DMS53 treated with DMSO at 0.1 percent for 48 hours (cell line): ENCODE measurements at regions not wholly inside any gene's neighbourhood (a gene's known extent, or its start where the extent isn't known, plus 50 kb on each side); places are given as distances from the start of the nearest gene placed in this dataset.
"Not testable (repeated sequence)": the region's sequence is repeated elsewhere in the genome, so short reads cannot be mapped to it uniquely, and the experiment has no call there.

ENCODE experiments used
- DNase-seq: peaks from one replicate; lab custom pipeline; 2025; ENCODE audit not compliant: unreplicated experiment; lab: John Stamatoyannopoulos, UW

DNA sequence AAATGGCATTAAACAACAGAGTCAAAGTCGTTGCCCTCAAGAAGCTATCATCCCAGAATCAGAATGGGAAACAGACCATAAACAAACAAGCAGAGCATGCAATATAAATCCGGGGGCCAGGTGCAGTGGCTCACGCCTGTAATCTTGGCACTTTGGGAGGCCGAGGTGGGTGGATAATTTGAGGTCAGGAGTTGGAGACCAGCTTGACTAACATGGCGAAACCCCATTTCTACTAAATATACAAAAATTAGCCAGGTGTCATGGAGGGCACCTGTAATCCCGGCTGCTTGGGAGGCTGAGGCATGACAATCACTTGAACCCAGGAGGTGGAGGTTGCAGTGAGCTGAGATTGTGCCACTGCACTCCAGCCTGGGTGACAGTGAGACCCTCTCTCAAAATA is 249.8 kb downstream of the CYRIA start:
- not testable (repeated sequence) for DNase-seq

DNA sequence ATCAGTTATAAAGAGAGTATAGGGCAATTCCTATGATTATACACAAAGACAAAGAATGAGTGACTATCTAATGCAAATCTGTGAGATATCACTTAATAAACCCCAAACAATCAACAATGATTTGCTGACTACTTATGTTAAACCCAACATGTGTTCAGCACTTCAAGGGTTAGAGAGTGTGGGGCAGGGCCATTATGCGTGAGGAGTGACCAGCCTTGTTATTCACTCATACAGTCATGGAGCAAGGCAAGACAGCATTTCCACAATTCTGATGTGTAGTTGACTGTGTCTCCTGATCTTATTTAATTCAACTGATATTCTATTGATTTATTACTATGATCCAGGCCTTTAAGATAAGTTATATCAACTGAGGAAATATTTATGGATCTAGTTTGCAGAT is 251.7 kb downstream of the CYRIA start:
- no peak for DNase-seq

DNA sequence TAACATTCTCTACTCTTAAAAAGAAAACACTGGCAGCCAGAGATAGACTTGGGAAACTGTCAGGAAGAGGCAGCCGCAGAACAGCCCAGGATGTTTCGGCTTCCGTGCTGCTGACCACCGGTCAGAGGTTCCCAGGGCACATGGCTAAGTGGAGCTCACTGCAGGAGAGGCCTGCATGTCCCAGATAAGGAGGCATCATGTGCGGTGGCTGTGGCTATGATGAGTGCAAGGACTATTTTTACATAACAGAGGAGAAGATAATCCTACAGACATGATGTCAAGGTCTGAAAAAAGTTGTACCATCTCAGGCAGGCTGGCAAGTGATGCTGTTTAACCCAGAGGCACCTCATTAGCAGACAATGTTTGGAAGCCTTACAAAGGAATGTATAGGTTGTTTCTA is 252.3 kb downstream of the CYRIA start:
- no peak for DNase-seq

- DNase-seq, result no peak
Observed at GRCh38 chr2:16412321-16413030, 253.2 kb downstream of the CYRIA start.

- DNase-seq, result no peak
Observed at GRCh38 chr2:16411788-16412187, 253.8 kb downstream of the CYRIA start.

DNA sequence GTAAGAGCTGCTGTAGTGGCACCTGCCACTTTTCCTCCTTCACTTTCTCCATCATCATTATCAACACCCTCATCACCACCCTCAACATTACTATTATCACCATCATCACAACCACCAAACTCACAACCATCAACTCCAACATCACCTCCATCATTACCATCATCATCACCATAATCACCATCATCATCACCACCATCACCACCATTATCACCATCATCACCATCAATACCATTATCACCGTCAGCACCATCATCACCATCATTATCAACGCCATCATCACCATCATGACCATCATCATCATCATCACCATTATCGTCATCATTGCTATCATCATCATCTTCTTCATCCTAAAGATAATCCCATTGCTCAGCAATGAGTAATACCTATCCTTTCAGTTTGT is 255.8 kb downstream of the CYRIA start:
- DNase-seq, result no peak

GRCh38 chr2:16409006-16409390 is 256.6 kb downstream of the CYRIA start:
- no peak for DNase-seq

GRCh38 chr2:16408331-16409005 is 257.2 kb downstream of the CYRIA start:
- no peak for DNase-seq

DNA sequence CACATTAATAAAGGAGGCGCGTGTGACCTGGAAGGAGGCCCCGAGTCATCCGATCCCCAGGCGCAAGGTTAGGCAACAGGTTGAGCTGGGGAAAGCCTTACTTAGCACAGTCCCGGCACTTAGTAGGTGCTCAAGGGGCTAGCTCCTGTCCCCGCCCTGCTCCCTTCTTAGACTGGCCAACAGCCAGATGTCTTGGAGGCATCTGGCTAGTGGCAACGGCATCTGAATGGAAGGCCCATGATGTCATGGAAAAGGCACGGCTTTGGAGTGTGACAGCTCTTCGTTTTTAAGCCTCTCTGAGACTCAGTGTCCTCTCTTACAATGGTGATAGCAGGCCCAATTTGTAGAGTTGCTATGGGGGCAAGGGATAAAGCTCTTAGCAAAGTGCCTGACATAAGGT is 258.3 kb downstream of the CYRIA start:
- no peak for DNase-seq

DNA sequence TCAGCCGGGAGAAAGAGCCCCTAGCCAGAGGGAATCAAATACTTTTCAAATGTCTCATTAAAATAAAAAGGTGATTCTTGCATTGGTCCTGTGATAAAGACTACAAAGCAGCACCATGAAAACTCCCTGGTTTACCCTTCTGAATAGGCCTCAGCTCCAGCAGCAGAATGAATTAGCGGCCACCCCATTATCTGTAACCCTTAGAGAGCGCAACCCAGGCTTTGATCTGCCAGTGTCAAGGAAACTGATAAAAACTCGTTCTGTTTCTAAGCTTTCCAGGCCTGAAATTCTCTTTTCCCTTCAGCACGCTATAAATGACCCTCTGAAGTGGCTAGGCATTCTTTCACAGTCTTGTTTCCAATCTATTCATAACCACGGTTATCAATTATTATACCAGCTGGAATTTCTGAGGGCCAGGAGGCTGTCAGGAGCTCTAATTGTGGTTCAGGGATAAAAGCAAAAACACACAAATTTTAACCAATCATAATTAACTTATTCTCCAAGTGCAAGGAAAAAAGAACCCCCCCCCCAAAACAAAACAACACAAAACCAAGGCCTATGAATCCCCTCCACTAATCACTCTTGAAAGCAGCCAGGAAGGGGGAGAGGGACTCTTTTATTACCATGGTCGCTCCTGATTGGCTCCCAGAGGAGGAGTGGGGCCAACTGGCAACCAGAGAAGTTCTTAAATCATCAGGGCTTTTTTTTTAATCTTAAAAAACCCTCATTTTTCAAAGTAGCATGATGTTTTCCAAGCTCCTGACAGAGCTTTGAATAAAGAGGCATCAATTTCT is 258.9 kb downstream of the CYRIA start:
- DNase-seq, result no peak

DNA sequence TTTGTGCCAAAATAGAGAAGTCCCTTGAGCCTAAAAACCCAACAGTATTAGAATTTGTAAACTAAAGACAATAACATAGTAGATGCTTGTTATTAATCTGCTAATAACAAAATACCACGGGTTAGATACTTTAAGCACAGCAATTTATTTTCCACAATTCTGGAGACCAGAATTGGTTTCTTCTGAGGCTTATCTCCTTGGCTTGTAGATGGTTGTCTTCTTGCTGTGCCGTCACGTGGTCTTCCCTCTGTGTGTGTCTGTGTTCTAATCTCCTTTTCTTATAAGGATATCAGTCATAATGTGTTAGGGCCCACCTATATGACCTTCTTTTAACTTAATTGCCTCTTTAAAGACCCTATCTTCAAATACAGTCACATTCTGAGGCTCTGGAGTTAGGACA is 260.1 kb downstream of the CYRIA start:
- DNase-seq, result no peak

DNA sequence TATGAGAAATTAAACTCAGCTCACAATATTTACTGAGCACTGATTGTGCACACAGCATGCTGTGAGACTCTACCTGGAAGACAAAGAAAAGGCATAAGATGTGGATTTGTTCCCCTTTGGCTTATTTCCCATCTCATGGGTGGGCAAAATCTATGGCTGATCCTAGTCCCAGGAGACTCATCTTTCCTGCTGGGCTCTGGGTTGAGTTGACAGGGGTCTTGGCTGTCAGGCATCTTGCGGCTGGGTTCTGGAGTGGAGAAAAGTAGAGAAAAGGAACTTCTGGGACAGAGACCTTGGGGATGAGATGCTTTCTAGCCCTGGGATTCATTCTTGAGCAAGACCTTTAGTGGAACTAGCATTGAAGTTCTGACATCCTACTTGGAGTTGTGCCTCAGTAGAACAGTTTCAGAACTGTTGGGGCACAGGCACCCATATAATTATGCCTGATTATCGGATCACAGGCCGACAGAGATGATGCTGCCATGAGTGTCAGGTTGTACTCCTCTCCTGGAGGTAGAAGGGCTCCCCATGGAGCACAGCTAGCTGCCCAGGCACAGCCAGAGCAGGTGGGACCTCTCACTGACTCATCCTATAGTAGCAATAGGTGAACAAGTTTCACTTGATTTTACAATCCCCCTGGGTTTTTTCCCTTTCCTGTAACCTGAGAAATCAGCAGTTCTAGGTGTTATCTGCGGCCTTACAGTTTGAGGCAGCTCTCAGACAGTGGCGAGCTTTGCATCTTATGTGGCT is 260.9 kb downstream of the CYRIA start:
- no peak for DNase-seq

- DNase-seq, result no peak
Observed at GRCh38 chr2:16404146-16404545, 261.5 kb downstream of the CYRIA start.

- no peak for DNase-seq
Observed at GRCh38 chr2:16402891-16403290, 262.7 kb downstream of the CYRIA start.

GRCh38 chr2:16401761-16402300 is 263.8 kb downstream of the CYRIA start:
- no peak for DNase-seq

DNA sequence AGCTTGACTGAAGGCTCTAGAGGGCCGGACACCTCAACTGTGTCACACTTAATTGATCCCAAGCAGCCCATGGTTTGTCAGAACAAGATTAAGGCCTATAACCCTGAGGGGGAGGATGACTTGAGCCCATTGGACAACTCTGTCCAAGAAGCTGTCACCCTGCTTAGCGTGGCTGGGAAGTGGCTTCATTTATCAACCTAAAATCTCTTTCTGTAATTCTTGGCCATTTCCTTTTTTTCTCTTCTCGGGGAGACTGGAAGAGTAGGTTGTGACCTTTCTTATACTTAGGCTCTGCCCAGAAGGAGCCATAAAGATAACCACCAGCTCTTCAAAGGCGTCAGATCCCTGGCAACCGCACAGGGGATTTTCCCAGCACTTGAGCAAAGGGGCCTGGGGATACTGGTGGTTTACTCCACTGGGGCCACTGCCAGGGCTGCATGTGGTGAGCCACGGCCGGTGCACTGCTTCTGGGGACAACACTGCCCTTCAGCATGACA is 265.5 kb downstream of the CYRIA start:
- no peak for DNase-seq

- DNase-seq, result no peak
Observed at GRCh38 chr2:16398486-16399043, 267.1 kb downstream of the CYRIA start.

DNA sequence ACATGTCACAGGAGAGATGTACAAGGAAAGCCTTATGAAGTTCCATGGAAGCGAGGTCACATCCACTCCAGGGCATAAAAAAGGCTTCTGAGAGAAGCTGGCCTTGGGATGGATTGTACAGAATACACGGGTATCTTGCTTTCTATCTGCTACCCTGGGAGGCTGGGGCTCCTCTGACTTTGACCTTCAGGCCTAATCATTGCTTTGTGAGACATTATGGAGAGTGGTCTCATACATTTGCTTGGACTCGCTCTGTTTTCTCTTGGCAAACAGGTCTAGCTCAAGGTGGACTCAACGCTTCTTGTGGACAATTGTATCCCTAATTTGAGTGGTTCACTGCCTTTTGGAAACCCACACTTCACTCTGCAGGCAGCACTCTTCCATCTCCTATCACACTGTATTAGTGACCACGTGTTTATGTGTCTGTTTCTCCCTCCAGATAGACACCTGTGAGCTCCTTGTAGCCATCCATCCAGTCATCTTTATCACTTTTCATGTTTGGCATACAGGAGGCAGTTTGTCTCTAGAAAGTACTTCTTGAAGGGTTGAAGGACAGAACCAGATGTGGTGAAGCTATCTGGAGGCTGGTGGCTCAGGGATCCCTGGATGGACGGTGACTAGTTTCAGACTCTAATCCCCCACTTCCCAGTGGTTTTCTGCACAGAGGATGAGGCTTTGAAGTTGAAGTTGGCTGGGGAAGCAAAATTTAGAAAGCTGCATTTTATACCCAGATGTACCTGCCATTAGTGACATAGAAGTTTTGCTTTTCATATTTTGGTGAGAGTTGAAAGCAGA is 267.8 kb downstream of the CYRIA start:
- DNase-seq, result no peak

DNA sequence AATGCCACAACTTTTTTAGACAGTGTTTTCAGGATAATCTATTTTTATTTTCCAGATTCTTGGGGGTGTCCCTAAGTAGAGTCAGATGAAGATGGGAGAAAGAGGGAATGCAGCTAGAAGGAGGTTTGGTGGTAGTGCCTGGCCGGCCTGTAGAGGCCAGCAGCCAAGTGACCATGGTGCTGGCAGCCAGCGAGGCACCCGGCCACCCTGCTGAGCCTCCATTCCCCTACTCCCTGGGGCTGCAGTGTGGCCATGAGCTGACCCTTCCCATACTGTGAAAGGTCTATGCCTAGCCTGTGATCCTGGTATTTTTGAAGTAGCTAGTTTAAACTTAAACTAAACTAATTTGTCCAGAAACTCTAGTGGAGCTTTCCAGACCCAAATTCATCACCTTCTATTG is 268.6 kb downstream of the CYRIA start:
- DNase-seq, result no peak

GRCh38 chr2:16396171-16396570 is 269.5 kb downstream of the CYRIA start:
- DNase-seq, result no peak
